HG02610 (cell line): ENCODE measurements at regions not wholly inside any gene's neighbourhood (a gene's known extent, or its start where the extent isn't known, plus 50 kb on each side); places are given as distances from the start of the nearest gene placed in this dataset.

Source experiments
- ATAC-seq: cut with Tn5 transposase; IDR thresholded peaks from one replicate; pipeline ENCODE4 v1.9.1; 2021; ENCODE audit warnings: mild to moderate bottlenecking, moderate library complexity; ENCODE audit not compliant: unreplicated experiment

GRCh38 chr9:78595200-78595945 lies 298.4 kb downstream of the PSAT1 start:
- no peak for ATAC-seq

DNA sequence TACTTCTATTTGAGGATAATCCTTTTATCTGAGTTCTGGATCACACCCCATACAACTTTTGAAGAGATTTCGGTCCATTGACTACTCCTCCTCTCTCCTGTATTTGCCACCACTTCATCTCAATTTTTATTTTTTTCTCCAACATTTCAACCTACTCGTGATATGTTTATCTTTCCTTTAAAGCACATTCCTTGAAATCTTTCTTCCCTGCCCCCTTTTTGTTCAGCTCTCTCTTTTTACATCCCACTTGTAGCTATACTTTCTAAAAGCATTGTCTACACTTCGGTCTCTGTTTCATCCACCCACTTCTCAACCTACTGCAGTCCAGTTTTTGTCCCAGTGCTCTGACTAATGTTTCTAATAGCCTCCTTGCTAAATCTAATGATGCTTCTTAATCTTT lies 299.4 kb downstream of the PSAT1 start:
- no peak for ATAC-seq

GRCh38 chr9:78598120-78598519 lies 301.2 kb downstream of the PSAT1 start:
- ATAC-seq, result no peak

- no peak for ATAC-seq
These were observed 303.0 kb downstream of the PSAT1 start for GRCh38 chr9:78599926-78600325.

- peak; percentile 74 for ATAC-seq
These were observed 305.1 kb downstream of the PSAT1 start for GRCh38 chr9:78601957-78602565.

DNA sequence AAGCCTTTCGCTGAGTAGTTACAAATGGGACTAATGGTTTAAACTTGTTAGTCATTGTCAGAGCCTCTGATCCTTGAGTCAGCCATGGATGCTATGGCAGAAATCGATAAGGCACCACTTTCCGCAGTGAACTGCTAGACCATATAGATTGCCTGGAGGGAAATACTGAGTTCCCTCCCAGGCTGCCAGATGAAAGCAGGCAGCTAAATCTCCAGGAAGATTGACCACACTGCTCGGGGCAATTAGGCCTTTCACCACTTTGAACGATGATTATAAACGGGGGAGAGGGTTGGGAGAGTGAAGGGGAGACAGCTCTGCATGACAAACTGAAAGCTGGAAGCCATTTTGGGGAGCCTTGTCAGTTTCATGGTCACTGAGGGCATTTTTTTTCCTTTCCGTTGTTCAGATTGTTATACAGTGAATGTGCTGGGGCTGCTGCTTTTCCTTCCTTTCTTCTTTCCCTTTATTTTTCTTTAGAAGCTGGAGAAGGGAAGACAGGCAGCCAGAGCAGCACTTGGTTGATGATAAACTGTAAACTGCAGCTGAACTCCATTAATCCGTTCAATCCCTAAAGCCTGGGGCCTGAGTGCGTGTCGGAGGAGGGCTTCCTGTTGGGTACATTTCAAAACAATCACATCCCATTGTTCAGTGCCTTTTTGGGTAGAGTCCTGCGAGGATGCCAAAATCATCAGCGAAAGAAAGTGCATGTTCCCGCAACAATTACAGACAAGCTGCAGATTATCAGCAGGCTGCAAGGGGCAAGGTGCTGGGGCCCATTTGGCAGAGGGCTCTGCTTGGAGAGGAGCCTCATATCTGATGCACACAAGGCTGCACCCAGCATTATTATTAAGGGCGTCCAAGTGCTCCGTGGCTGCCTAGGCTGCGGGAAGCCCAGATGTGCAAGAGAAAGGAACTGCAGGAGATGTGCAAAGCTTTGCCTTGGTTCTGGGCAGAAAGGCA lies 308.4 kb downstream of the PSAT1 start:
- no peak for ATAC-seq

- ATAC-seq, result no peak
These were observed 309.1 kb downstream of the PSAT1 start for GRCh38 chr9:78606001-78606379.

DNA sequence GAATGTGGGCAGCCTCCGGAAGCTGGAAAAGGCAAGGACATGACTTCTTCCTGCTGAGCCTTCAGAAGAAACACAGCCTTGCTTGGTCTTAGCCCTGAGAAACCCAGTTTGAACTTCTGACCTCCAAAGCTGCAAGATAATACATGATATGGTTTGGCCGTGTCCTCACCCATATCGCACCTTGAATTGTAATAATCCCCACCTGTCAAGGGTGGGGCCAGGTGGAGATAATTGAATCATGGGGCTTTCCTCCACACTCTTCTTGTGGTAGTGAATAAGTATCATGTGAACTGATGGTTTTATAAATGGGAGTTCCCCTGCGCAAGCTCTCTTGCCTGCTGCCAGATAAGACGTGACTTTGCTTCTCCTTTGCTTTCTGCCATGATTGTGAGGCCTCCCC lies 310.9 kb downstream of the PSAT1 start:
- ATAC-seq, result no peak

- ATAC-seq, result no peak
These were observed 312.5 kb downstream of the PSAT1 start for GRCh38 chr9:78609450-78609849.

DNA sequence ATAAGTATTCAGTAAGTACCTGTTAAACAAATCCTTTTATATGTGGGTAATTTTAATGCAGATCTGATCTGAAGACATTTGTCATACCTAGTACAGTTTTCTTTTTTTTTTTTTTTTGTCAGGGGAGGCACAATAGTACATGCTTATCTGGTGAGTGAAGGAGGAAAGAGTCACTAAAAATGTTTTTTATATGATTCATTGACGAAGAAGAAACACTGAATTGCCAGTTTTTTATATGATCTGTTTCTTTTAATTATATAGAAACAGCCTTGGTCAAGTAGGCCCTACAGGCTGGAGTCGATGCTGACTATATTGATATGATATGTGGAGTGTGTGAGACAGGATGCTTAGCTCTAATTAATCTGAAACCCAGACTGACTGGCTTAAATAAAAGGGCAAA lies 315.2 kb downstream of the PSAT1 start:
- no peak for ATAC-seq

DNA sequence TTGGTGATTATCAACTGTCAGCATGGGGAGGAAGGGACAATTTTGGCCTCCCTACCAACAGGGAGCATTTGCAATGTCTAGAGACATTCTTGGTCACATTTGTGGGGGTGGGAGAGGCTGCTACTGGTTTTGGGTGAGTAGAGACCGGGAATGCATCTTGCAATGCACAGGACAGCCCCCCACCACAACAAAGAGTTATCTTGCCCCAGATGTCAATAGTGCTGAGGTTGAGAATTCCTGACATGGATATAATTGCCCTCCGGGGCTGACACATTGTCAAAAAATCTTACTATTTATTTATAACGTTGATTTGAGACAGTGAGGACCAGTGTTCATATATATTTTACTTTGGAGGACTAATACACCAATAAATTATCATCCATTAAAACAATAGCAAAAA lies 316.1 kb downstream of the PSAT1 start:
- ATAC-seq, result no peak

GRCh38 chr9:78614892-78615291 lies 318.0 kb downstream of the PSAT1 start:
- no peak for ATAC-seq

DNA sequence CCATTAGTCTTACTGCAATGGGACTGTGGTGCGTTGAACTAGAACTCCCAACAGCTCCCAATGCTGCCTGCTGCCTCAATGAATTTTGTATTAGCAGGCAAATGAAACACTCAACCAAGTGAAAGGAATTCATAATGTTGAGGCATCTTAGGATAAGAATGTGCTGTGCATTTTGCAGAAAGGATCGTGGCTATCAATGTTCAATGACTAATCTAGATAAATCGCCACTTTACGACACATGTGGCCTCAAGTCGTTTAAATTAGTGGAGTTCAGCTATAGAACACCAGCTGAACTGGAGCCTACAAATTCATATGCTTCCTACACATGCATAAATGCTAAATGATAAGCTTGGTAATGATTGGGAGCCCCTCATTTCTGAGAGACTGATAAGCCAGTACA lies 318.4 kb downstream of the PSAT1 start:
- no peak for ATAC-seq

GRCh38 chr9:78618735-78619134 lies 321.8 kb downstream of the PSAT1 start:
- ATAC-seq, result no peak

DNA sequence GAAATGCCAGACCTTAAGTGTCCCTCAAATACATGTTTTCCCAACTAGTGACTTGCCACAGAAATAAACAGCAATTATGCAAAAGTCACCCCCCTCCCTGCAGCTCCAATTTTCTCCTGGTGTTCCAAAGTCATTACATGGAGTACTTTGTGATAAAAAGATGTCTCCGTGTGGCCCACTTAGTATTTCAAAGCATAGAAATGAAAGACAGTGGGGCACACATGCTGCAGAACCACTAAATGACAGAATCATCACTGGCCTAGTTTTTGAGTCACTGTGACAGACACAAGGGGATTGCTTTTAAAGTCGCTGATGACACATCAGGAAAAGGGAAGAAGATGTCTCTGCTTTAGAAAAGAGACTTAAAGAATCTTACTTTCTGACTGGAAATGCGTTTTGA lies 323.4 kb downstream of the PSAT1 start:
- ATAC-seq, result no peak

DNA sequence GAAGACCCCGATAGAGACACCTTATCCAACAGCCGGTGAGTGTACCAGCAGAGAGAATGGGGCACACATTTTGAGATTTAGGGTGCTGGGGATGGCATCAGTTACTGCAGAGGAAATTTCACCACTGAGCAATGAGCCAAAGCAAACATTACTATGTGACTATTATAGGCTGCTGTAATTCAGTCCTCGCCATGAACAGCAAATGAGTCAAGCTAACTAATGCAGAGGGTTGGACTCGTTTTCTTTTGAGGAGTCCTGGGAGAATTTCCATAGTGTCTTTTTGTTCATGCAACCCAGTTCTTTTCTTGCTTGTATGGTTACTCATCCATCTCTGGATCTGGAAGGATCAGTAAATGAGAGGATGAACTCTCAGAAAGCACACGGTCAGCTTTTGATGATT lies 323.8 kb downstream of the PSAT1 start:
- no peak for ATAC-seq

- ATAC-seq, result no peak
These were observed 325.2 kb downstream of the PSAT1 start for GRCh38 chr9:78622126-78622525.

DNA sequence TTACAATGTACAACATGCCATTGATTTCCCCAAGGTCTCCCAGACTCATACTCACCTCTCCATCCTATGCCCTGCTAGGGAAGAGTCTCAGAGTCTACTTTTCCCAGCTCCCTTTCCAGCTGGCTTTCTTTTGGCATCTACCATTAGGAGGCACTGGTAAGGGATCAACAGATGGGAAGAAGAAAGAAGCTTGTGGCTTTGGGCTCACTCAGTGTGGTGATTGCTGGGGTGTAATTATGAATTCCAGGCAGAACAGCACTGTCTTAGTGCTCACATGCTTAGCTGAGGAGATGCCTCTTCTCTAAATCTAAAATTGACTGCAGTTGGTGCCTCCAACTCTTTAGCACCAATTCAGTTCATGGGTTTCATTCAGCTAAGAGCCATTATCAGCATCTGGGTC lies 330.0 kb downstream of the PSAT1 start:
- ATAC-seq, result no peak

DNA sequence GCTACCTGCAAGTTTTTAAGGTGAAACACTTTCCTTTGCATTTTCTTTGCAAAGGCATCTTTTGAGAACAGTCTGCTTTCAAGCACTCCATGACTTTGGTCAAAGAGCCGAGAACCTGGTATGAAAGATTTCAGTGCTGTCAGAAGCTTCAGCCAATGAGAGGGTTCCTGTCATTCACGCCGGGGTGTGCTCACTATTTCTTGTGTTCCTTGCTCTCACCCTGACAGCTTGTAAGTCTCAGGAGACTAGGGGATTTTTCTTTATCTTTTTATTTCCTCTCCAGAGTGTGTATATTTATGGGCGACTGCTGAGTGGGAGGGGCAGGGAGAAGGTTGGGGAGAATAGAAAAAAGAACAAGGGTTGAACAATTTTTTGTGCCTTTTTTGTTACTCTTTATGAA lies 334.0 kb downstream of the PSAT1 start:
- no peak for ATAC-seq

DNA sequence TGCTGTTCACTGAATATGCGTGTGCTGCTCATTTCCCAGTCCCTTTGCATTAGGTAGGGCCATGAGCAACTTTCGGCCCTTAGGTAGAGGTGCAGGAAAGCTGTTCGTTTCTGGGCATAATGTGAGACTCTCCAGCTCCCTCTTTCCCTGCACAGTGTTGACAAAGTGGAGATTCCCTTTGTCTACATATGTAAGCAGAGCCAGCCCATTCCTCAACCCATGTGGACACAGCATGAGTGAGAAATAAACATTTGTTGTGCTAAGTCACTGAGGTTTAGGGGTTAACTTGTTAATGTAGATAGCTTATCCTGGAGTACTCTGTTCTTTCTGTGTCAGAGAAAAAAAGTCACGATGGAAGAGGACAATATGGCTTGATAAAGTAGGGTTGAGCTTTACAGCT lies 343.8 kb downstream of the PSAT1 start:
- no peak for ATAC-seq

DNA sequence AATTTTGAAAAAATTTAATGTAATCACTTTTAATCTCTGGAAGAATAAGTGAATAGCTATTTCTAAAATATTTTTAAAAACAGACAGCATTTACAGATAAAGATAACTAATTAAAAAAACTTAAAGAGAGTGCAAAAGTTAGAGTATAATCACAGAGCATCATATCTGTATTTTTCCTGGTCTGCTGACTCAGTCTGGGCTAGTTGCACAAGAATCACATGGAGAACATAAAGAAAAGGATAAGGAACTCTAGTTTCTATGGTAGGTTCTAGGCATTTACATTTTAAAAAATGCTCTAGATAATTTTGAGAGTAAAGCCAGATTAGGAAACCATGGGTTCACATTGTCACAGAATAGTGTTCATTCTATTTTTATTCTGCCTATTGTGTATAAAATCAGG lies 347.4 kb downstream of the PSAT1 start:
- ATAC-seq, result no peak

DNA sequence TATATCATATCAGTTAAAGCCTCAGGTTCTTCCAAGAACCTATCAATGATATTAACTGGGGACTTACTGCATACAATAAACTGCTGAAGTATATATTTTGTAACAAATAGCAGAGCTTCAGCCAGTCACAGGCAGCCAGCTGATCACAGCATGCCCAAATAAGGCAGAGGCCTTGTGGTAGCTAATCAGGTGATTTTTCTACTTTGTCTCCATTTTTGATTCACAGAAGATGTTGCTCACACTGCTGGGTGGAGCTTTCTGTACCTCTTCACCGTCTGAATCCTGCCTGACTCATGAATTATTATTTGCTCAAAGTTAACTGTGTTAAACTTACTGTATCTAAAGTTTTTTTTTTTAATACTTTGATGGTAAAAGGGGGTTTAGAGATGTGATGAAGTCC lies 357.4 kb downstream of the PSAT1 start:
- ATAC-seq, result no peak
